ENCODE measurements at regions not wholly inside any gene's neighbourhood (a gene's known extent, or its start where the extent isn't known, plus 50 kb on each side); places are given as distances from the start of the nearest gene placed in this dataset.
"Not testable (repeated sequence)": the region's sequence is repeated elsewhere in the genome, so short reads cannot be mapped to it uniquely, and the experiment has no call there.

- H3K27me3 Mint-ChIP-seq, H3K36me3 Mint-ChIP-seq, H3K27ac Mint-ChIP-seq, H3K4me3 Mint-ChIP-seq, H3K4me1 Mint-ChIP-seq, ATAC-seq: not testable (repeated sequence)
- peaks cover 18% of the 10 kb centered on the region for H3K9me3 Mint-ChIP-seq
These were observed 639.9 kb upstream of the DPP6 start for GRCh38 chr7:153412114-153412823.

- H3K4me3 Mint-ChIP-seq, H3K27me3 Mint-ChIP-seq, H3K4me1 Mint-ChIP-seq, H3K27ac Mint-ChIP-seq, H3K36me3 Mint-ChIP-seq, ATAC-seq: not testable (repeated sequence)
- peaks cover 18% of the 10 kb centered on the region for H3K9me3 Mint-ChIP-seq
These were observed 639.4 kb upstream of the DPP6 start for GRCh38 chr7:153412824-153413198.

GRCh38 chr7:153413199-153413539 is 639.0 kb upstream of the DPP6 start:
- Mint-ChIP-seq H3K4me1 (no peaks in the 10 kb centered on the region), H3K9me3 (peaks cover 18% of the 10 kb centered on the region), H3K4me3 (no peak overlapping the region), H3K27ac (no peak overlapping the region), H3K36me3 (no peaks in the 10 kb centered on the region), H3K27me3 (no peaks in the 10 kb centered on the region)
- no peak for ATAC-seq

- no peak for ATAC-seq
- H3K27ac Mint-ChIP-seq = no peak overlapping the region
- no peaks in the 10 kb centered on the region for H3K36me3 Mint-ChIP-seq
- no peak overlapping the region for H3K4me3 Mint-ChIP-seq
- H3K4me1 Mint-ChIP-seq = no peaks in the 10 kb centered on the region
- H3K27me3 Mint-ChIP-seq = no peaks in the 10 kb centered on the region
- H3K9me3 Mint-ChIP-seq = peaks cover 14% of the 10 kb centered on the region
These were observed 638.5 kb upstream of the DPP6 start for GRCh38 chr7:153413540-153414287.

- Mint-ChIP-seq H3K4me3 (no peak overlapping the region), H3K27ac (no peak overlapping the region), H3K9me3 (peaks cover 14% of the 10 kb centered on the region), H3K4me1 (no peaks in the 10 kb centered on the region), H3K27me3 (no peaks in the 10 kb centered on the region), H3K36me3 (no peaks in the 10 kb centered on the region)
- no peak for ATAC-seq
These were observed 637.9 kb upstream of the DPP6 start for GRCh38 chr7:153414288-153414629.

- Mint-ChIP-seq H3K36me3 (no peaks in the 10 kb centered on the region), H3K4me1 (no peaks in the 10 kb centered on the region), H3K27ac (no peak overlapping the region), H3K4me3 (no peak overlapping the region), H3K9me3 (peaks cover 14% of the 10 kb centered on the region), H3K27me3 (no peaks in the 10 kb centered on the region)
- ATAC-seq = no peak
These were observed 636.6 kb upstream of the DPP6 start for GRCh38 chr7:153415632-153416031.

- ATAC-seq = no peak
- H3K36me3 Mint-ChIP-seq = no peaks in the 10 kb centered on the region
- no peaks in the 10 kb centered on the region for H3K27me3 Mint-ChIP-seq
- H3K4me1 Mint-ChIP-seq = no peaks in the 10 kb centered on the region
- H3K27ac Mint-ChIP-seq = no peak overlapping the region
- H3K4me3 Mint-ChIP-seq = no peak overlapping the region
- no peaks in the 10 kb centered on the region for H3K9me3 Mint-ChIP-seq
These were observed 629.6 kb upstream of the DPP6 start for GRCh38 chr7:153422291-153423209.

GRCh38 chr7:153423210-153423590 is 629.0 kb upstream of the DPP6 start:
- Mint-ChIP-seq H3K36me3 (no peaks in the 10 kb centered on the region), H3K27ac (no peak overlapping the region), H3K4me1 (no peaks in the 10 kb centered on the region), H3K27me3 (no peaks in the 10 kb centered on the region), H3K4me3 (no peak overlapping the region), H3K9me3 (no peaks in the 10 kb centered on the region)
- ATAC-seq = no peak

- Mint-ChIP-seq H3K4me1 (no peaks in the 10 kb centered on the region), H3K36me3 (no peaks in the 10 kb centered on the region), H3K9me3 (peaks cover 3% of the 10 kb centered on the region), H3K27me3 (no peaks in the 10 kb centered on the region), H3K4me3 (no peak overlapping the region), H3K27ac (no peak overlapping the region)
- no peak for ATAC-seq
These were observed 621.3 kb upstream of the DPP6 start for GRCh38 chr7:153430931-153431330.

GRCh38 chr7:153432063-153432462 is 620.1 kb upstream of the DPP6 start:
- no peaks in the 10 kb centered on the region for H3K4me1 Mint-ChIP-seq
- H3K27ac Mint-ChIP-seq = no peak overlapping the region
- no peak for ATAC-seq
- H3K36me3 Mint-ChIP-seq = no peaks in the 10 kb centered on the region
- H3K9me3 Mint-ChIP-seq = peaks cover 6% of the 10 kb centered on the region
- H3K27me3 Mint-ChIP-seq = no peaks in the 10 kb centered on the region
- H3K4me3 Mint-ChIP-seq = no peak overlapping the region

GRCh38 chr7:153433223-153433622 is 619.0 kb upstream of the DPP6 start:
- peaks cover 6% of the 10 kb centered on the region for H3K9me3 Mint-ChIP-seq
- H3K4me1 Mint-ChIP-seq = no peaks in the 10 kb centered on the region
- no peak for ATAC-seq
- H3K4me3 Mint-ChIP-seq = no peak overlapping the region
- no peaks in the 10 kb centered on the region for H3K27me3 Mint-ChIP-seq
- no peaks in the 10 kb centered on the region for H3K36me3 Mint-ChIP-seq
- no peak overlapping the region for H3K27ac Mint-ChIP-seq

- H3K4me1 Mint-ChIP-seq = no peaks in the 10 kb centered on the region
- H3K36me3 Mint-ChIP-seq = no peaks in the 10 kb centered on the region
- no peaks in the 10 kb centered on the region for H3K27me3 Mint-ChIP-seq
- no peak overlapping the region for H3K4me3 Mint-ChIP-seq
- peaks cover 3% of the 10 kb centered on the region for H3K9me3 Mint-ChIP-seq
- no peak for ATAC-seq
- H3K27ac Mint-ChIP-seq = no peak overlapping the region
These were observed 611.5 kb upstream of the DPP6 start for GRCh38 chr7:153440715-153441114.

GRCh38 chr7:153443032-153443701 is 609.0 kb upstream of the DPP6 start:
- no peaks in the 10 kb centered on the region for H3K9me3 Mint-ChIP-seq
- no peaks in the 10 kb centered on the region for H3K4me1 Mint-ChIP-seq
- H3K4me3 Mint-ChIP-seq = no peak overlapping the region
- H3K36me3 Mint-ChIP-seq = no peaks in the 10 kb centered on the region
- no peak for ATAC-seq
- H3K27ac Mint-ChIP-seq = no peak overlapping the region
- H3K27me3 Mint-ChIP-seq = no peaks in the 10 kb centered on the region

- no peak overlapping the region for H3K4me3 Mint-ChIP-seq
- H3K27ac Mint-ChIP-seq = no peak overlapping the region
- no peaks in the 10 kb centered on the region for H3K9me3 Mint-ChIP-seq
- H3K27me3 Mint-ChIP-seq = no peaks in the 10 kb centered on the region
- no peak for ATAC-seq
- H3K4me1 Mint-ChIP-seq = no peaks in the 10 kb centered on the region
- H3K36me3 Mint-ChIP-seq = no peaks in the 10 kb centered on the region
These were observed 607.6 kb upstream of the DPP6 start for GRCh38 chr7:153444641-153445040.

- Mint-ChIP-seq H3K9me3 (no peaks in the 10 kb centered on the region), H3K27ac (no peak overlapping the region)
These were observed 606.6 kb upstream of the DPP6 start for GRCh38 chr7:153445641-153446040.

More at GRCh38 chr7:153445641-153446040, 606.6 kb upstream of the DPP6 start:
- Mint-ChIP-seq H3K27me3 (no peaks in the 10 kb centered on the region), H3K4me1 (no peaks in the 10 kb centered on the region), H3K4me3 (no peak overlapping the region), H3K36me3 (no peaks in the 10 kb centered on the region)
- no peak for ATAC-seq
